Neural cell (in vitro differentiated cells): ENCODE measurements at regions not wholly inside any gene's neighbourhood (a gene's known extent, or its start where the extent isn't known, plus 50 kb on each side); places are given as distances from the start of the nearest gene placed in this dataset.
"Not testable (repeated sequence)": the region's sequence is repeated elsewhere in the genome, so short reads cannot be mapped to it uniquely, and the experiment has no call there.

Experiments used
- CTCF ChIP-seq: fragments of 450-650 bp; IDR thresholded peaks from 2 replicates; pipeline ENCODE4 v1.5.1; 2014; ENCODE audit warnings: antibody characterized with exemption, mild to moderate bottlenecking, moderate library complexity; ENCODE audit not compliant: poor library complexity, severe bottlenecking
- EP300 ChIP-seq: fragments of 450-650 bp; conservative IDR thresholded peaks from 2 replicates; pipeline ENCODE4 v1.6.1; 2014; ENCODE audit warnings: antibody characterized with exemption, mild to moderate bottlenecking, moderate library complexity; ENCODE audit not compliant: poor library complexity, severe bottlenecking
- EZH2 ChIP-seq: fragments of 200-600, 300-800 bp; shearing (Covaris generic), sonication (generic); IDR thresholded peaks from 2 replicates; pipeline ENCODE4 v1.6.1; 2014; ENCODE audit warnings: antibody characterized with exemption, low read length, borderline replicate concordance, mild to moderate bottlenecking; ENCODE audit not compliant: insufficient read depth, poor library complexity, severe bottlenecking
- MXI1 ChIP-seq: fragments of 450-650 bp; conservative IDR thresholded peaks from 2 replicates; pipeline ENCODE4 v1.6.1; 2014; ENCODE audit warnings: antibody characterized with exemption, mild to moderate bottlenecking; ENCODE audit not compliant: poor library complexity, severe bottlenecking
- POLR2AphosphoS5 ChIP-seq: IDR thresholded peaks from 2 replicates; pipeline ENCODE4 v1.6.1; 2012
- RAD21 ChIP-seq: fragments of 450-650 bp; conservative IDR thresholded peaks from 2 replicates; pipeline ENCODE4 v1.6.1; 2014; ENCODE audit warnings: antibody characterized with exemption, mild to moderate bottlenecking, moderate library complexity
- REST ChIP-seq: IDR thresholded peaks from 2 replicates; pipeline ENCODE4 v1.6.1; 2012; ENCODE audit warnings: borderline replicate concordance
- SMC3 ChIP-seq: fragments of 450-650 bp; conservative IDR thresholded peaks from 2 replicates; pipeline ENCODE4 v1.6.1; 2014; ENCODE audit warnings: antibody characterized with exemption, mild to moderate bottlenecking, moderate library complexity; ENCODE audit not compliant: poor library complexity
- TAF1 ChIP-seq: IDR thresholded peaks from 2 replicates; pipeline ENCODE4 v1.6.1; 2012; ENCODE audit warnings: low read depth

GRCh38 chr5:120132347-120132746 is 331.8 kb upstream of the PRR16 start:
- TF ChIP-seq CTCF, RAD21, MXI1, TAF1, EZH2, POLR2AphosphoS5, REST, EP300, SMC3: not testable (repeated sequence)
